OCI-LY7 (cell line): ENCODE measurements at regions not wholly inside any gene's neighbourhood (a gene's known extent, or its start where the extent isn't known, plus 50 kb on each side); places are given as distances from the start of the nearest gene placed in this dataset.

Experiments
- BruUV-seq: library from RNA; stranded (reverse); fragments of 400-500 nt; replicated peaks from 2 replicates; lab custom pipeline; 2021; lab: Mats Ljungman, UMichigan
- CTCF ChIA-PET: fragments of 300-600 bp; sonication (Branson Sonifier 250); formaldehyde crosslinking; loops from one replicate; lab custom pipeline; 2022; ENCODE audit warnings: antibody characterized with exemption; ENCODE audit not compliant: unreplicated experiment; lab: Charles Lee
- POLR2A ChIA-PET: fragments of 300-600 bp; sonication (Branson Sonifier 250); formaldehyde crosslinking; loops from one replicate; lab custom pipeline; 2022; ENCODE audit warnings: antibody characterized with exemption; lab: Charles Lee
- DNase-seq: peaks from one replicate; pipeline ENCODE4 v3.0.0-alpha.2; 2015; ENCODE audit warnings: low spot score
- H2AFZ ChIP-seq: fragments of 200-600 bp; sonication (generic), shearing (Covaris generic); 2 replicates; pipeline ENCODE4 v1.6.1; 2014; ENCODE audit warnings: mild to moderate bottlenecking, antibody characterized with exemption, low read length, moderate library complexity
- H3K27ac ChIP-seq: fragments of 200-600 bp; sonication (generic); 2 replicates; pipeline ENCODE4 v1.5.1; 2014; ENCODE audit warnings: mixed run types, low read depth, mild to moderate bottlenecking, moderate library complexity, low read length, inconsistent platforms; ENCODE audit not compliant: poor library complexity, severe bottlenecking
- H3K36me3 ChIP-seq: fragments of 200-600 bp; sonication (generic); 2 replicates; pipeline ENCODE4 v1.6.1; 2014; ENCODE audit warnings: mild to moderate bottlenecking, antibody characterized with exemption, low read length, moderate library complexity, mixed read lengths; ENCODE audit not compliant: insufficient read depth
- H3K4me1 ChIP-seq: fragments of 200-600 bp; sonication (generic); 2 replicates; pipeline ENCODE4 v1.5.1; 2014; ENCODE audit warnings: mild to moderate bottlenecking, low read length; ENCODE audit not compliant: insufficient read depth, poor library complexity, severe bottlenecking
- H3K4me2 ChIP-seq: fragments of 200-600 bp; sonication (generic); 2 replicates; pipeline ENCODE4 v1.6.1; 2014; ENCODE audit warnings: mild to moderate bottlenecking, low read length
- H3K4me3 ChIP-seq: fragments of 200-600 bp; sonication (generic); 2 replicates; pipeline ENCODE4 v1.5.1; 2014; ENCODE audit warnings: mild to moderate bottlenecking, low read depth, low read length; ENCODE audit not compliant: poor library complexity, severe bottlenecking
- H3K79me2 ChIP-seq: fragments of 200-600 bp; sonication (generic); 2 replicates; pipeline ENCODE4 v1.6.1; 2016; ENCODE audit warnings: low read depth, mild to moderate bottlenecking, low read length, moderate library complexity, mixed read lengths; ENCODE audit not compliant: insufficient read depth
- H3K9me2 ChIP-seq: fragments of 200-600 bp; sonication (generic); 2 replicates; pipeline ENCODE4 v1.6.1; 2016; ENCODE audit warnings: mild to moderate bottlenecking, low read length, mixed read lengths; ENCODE audit not compliant: insufficient read depth
- H3K9me3 ChIP-seq: fragments of 200-600 bp; sonication (generic); 2 replicates; pipeline ENCODE4 v1.6.1; 2014; ENCODE audit warnings: mild to moderate bottlenecking, mixed run types, low read length, mixed read lengths
- H4K20me1 ChIP-seq: fragments of 200-600 bp; sonication (generic); 2 replicates; pipeline ENCODE4 v1.6.1; 2014; ENCODE audit warnings: mild to moderate bottlenecking, antibody characterized with exemption, low read length, moderate library complexity, mixed read lengths; ENCODE audit not compliant: insufficient read depth
- CTCF ChIP-seq: fragments of 200-600 bp; sonication (generic); conservative IDR thresholded peaks from 2 replicates; pipeline ENCODE4 v1.5.1; 2014; ENCODE audit warnings: mild to moderate bottlenecking, antibody characterized with exemption, low read length, moderate library complexity, mixed read lengths
- EZH2phosphoT487 ChIP-seq: fragments of 200-600 bp; sonication (generic); IDR thresholded peaks from 2 replicates; pipeline ENCODE4 v1.6.1; 2018; ENCODE audit warnings: low read depth, borderline replicate concordance, mild to moderate bottlenecking, mixed run types, antibody characterized with exemption, low read length, moderate library complexity, mixed read lengths
- intact Hi-C: fragments of 100-400 bp; cut with micrococcal nuclease; formaldehyde crosslinking; loops from one replicate; pipeline ENCODE4 v1.10.0; 2022; ENCODE audit not compliant: unreplicated experiment

GRCh38 chr7:82697897-82698296 is 254.3 kb upstream of the CACNA2D1 start:
- TF ChIP-seq EZH2phosphoT487, result no peak
- no peak for TF ChIP-seq CTCF
- H3K4me3 ChIP-seq, result no peak overlapping the region
- DNase-seq, result no peak
- CTCF ChIA-PET, result no interaction called here
- no peaks in the 10 kb centered on the region for H3K4me1 ChIP-seq
- H3K4me2 ChIP-seq, result no peak overlapping the region
- H3K9me2 ChIP-seq, result no peaks in the 10 kb centered on the region
- no peaks in the 10 kb centered on the region for H3K36me3 ChIP-seq
- BruUV-seq, result no TSS peak
- no peak overlapping the region for H2AFZ ChIP-seq
- POLR2A ChIA-PET, result no interaction called here
- no peaks in the 10 kb centered on the region for H3K9me3 ChIP-seq
- no peak overlapping the region for H3K27ac ChIP-seq
- no peaks in the 10 kb centered on the region for H4K20me1 ChIP-seq
- no peaks in the 10 kb centered on the region for H3K79me2 ChIP-seq
- intact Hi-C loops, result no loop called here

DNA sequence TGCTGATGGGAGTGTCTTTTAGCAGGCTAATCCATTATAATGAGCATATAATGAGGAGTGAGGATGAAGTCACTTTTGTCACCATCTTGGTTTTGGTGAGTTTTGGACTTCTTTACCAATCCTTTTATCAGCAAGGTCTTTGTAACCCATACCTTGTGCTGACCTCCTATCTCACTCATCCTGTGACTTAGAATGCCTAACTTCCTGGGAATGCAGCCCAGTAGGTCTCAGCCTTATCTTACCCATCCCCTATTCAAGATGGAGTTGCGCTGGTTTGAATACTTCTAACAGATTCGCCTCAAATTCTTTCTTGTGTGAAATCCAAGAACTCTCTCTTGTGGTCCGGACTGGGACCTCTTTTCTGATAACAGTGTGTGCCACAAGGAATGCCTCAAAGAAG is 253.1 kb upstream of the CACNA2D1 start:
- intact Hi-C loops, result no loop called here
- Histone ChIP-seq H3K4me3 (no peak overlapping the region), H3K4me2 (no peak overlapping the region), H3K9me2 (no peaks in the 10 kb centered on the region), H3K36me3 (no peaks in the 10 kb centered on the region), H2AFZ (no peak overlapping the region), H3K27ac (no peak overlapping the region), H3K4me1 (no peaks in the 10 kb centered on the region), H3K79me2 (no peaks in the 10 kb centered on the region), H3K9me3 (no peaks in the 10 kb centered on the region), H4K20me1 (no peaks in the 10 kb centered on the region)
- ChIA-PET CTCF (no interaction called here), POLR2A (no interaction called here)
- TF ChIP-seq CTCF (no peak), EZH2phosphoT487 (no peak)
- no TSS peak for BruUV-seq
- DNase-seq, result no peak

- intact Hi-C loops, result no loop called here
- POLR2A ChIA-PET, result no interaction called here
These were observed 250.4 kb upstream of the CACNA2D1 start for GRCh38 chr7:82694022-82694421.

More at GRCh38 chr7:82694022-82694421, 250.4 kb upstream of the CACNA2D1 start:
- BruUV-seq, result no TSS peak
- H3K79me2 ChIP-seq, result no peaks in the 10 kb centered on the region
- H3K4me1 ChIP-seq, result no peaks in the 10 kb centered on the region
- no peak for DNase-seq
- TF ChIP-seq EZH2phosphoT487 (no peak), CTCF (no peak)
- H3K9me3 ChIP-seq, result no peaks in the 10 kb centered on the region
- H3K9me2 ChIP-seq, result no peaks in the 10 kb centered on the region
- H3K4me2 ChIP-seq, result no peak overlapping the region
- H3K4me3 ChIP-seq, result no peak overlapping the region
- no peaks in the 10 kb centered on the region for H4K20me1 ChIP-seq
- H2AFZ ChIP-seq, result no peak overlapping the region
- no peaks in the 10 kb centered on the region for H3K36me3 ChIP-seq
- H3K27ac ChIP-seq, result no peak overlapping the region
- CTCF ChIA-PET, result no interaction called here
